ENCODE measurements at regions not wholly inside any gene's neighbourhood (a gene's known extent, or its start where the extent isn't known, plus 50 kb on each side); places are given as distances from the start of the nearest gene placed in this dataset.
"Not testable (repeated sequence)": the region's sequence is repeated elsewhere in the genome, so short reads cannot be mapped to it uniquely, and the experiment has no call there.

DNA sequence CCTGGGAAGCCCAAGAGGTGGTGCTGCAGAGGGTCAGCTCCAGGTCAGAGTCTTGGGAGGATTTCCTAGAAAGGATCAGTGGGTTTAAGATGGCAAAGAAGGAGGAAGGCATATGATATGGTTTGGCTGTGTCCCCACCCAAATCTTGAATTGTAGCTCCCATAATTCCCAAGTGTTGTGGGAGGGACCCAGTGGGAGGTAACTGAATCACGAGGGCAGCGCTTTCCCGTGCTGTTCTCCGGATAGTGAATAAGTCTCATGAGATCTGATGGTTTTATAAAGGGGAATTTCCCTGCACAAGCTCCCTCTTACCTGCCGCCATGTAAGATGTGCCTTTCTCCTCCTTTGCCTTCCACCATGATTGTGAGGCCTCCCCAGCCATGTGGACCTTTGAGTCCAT, 240.4 kb downstream of the TOMM20 start:
- TF ChIP-seq, protein P1, sequence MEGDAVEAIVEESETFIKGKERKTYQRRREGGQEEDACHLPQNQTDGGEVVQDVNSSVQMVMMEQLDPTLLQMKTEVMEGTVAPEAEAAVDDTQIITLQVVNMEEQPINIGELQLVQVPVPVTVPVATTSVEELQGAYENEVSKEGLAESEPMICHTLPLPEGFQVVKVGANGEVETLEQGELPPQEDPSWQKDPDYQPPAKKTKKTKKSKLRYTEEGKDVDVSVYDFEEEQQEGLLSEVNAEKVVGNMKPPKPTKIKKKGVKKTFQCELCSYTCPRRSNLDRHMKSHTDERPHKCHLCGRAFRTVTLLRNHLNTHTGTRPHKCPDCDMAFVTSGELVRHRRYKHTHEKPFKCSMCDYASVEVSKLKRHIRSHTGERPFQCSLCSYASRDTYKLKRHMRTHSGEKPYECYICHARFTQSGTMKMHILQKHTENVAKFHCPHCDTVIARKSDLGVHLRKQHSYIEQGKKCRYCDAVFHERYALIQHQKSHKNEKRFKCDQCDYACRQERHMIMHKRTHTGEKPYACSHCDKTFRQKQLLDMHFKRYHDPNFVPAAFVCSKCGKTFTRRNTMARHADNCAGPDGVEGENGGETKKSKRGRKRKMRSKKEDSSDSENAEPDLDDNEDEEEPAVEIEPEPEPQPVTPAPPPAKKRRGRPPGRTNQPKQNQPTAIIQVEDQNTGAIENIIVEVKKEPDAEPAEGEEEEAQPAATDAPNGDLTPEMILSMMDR (IDR thresholded peaks at IDR 0.05), result not testable (repeated sequence)
- TF ChIP-seq POLR2A, POLR2AphosphoS5 (IDR thresholded peaks at IDR 0.05): not testable (repeated sequence)

Measured in breast epithelium (tissue), 3 donors.